Pulmonary artery endothelial cell (primary cell): ENCODE measurements at regions not wholly inside any gene's neighbourhood (a gene's known extent, or its start where the extent isn't known, plus 50 kb on each side); places are given as distances from the start of the nearest gene placed in this dataset.
"Not testable (repeated sequence)": the region's sequence is repeated elsewhere in the genome, so short reads cannot be mapped to it uniquely, and the experiment has no call there.

ENCODE experiments used
- DNase-seq: peaks from one replicate; pipeline ENCODE4 v3.0.0-alpha.2; 2011; ENCODE audit warnings: low read depth, low spot score

DNA sequence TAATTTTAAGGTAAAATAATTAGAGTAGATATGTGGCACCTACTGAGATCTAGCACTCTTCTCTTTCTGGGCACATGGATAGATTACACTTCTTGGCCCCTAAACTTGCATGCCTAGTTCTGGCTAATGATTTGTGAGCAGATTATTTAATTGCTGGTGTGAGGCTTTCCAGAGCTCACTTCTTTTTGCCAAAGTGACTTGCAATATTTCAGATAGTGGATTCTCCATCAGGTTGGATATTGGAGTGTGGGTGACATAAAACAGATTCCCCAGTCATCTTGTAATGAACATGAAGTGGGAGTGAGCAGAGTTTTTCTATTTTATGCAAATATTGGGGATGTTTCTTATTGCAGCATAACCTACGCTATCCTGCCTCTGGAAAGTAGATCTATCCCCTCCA lies 247.9 kb downstream of the KLF5 start:
- DNase-seq, result no peak

- DNase-seq, result no peak
Measured at GRCh38 chr13:73304442-73304841, 245.6 kb downstream of the KLF5 start.

GRCh38 chr13:73303851-73304250 lies 245.0 kb downstream of the KLF5 start:
- no peak for DNase-seq

DNA sequence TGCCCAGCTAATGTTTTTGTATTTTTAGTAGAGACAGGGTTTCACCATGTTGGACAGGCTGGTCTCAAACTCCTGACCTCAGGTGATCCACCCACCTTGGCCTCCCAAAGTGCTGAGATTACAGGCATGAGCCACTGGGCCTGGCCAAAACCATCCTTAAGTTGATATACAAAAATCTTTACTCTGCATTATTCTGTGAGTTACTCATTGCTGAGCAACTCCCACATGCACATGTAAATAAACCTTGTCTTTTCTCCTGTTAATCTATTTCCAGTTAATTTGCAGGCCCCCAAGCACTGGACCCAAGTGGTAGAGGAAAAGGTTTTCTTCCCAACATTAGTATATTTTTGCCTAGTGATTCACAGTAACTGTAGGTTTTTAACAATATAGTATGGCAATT lies 242.8 kb downstream of the KLF5 start:
- not testable (repeated sequence) for DNase-seq

- DNase-seq, result no peak
Measured at GRCh38 chr13:73300718-73301425, 242.1 kb downstream of the KLF5 start.

GRCh38 chr13:73299787-73300186 lies 241.0 kb downstream of the KLF5 start:
- no peak for DNase-seq

- no peak for DNase-seq
Measured at GRCh38 chr13:73293913-73294523, 235.2 kb downstream of the KLF5 start.

DNA sequence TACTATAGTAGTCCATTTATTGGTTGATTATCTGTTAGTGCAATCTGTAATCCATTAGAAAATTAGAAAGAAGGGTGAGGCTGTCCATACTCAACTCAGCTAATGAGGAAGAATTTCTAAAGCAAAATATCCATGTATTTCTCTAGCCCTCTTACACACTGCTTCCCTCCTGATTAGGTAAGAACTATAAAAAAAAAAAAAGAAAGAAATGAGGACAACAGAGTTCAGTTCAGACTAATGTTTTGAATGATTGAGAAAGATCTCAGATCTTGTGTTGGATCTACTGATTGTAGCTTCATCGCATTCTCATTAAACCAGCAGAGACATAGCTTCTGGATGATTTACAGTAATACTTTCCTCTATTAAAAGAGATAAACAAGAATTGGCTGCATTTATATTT lies 233.3 kb downstream of the KLF5 start:
- no peak for DNase-seq

- no peak for DNase-seq
Measured at GRCh38 chr13:73290844-73291243, 232.0 kb downstream of the KLF5 start.

DNA sequence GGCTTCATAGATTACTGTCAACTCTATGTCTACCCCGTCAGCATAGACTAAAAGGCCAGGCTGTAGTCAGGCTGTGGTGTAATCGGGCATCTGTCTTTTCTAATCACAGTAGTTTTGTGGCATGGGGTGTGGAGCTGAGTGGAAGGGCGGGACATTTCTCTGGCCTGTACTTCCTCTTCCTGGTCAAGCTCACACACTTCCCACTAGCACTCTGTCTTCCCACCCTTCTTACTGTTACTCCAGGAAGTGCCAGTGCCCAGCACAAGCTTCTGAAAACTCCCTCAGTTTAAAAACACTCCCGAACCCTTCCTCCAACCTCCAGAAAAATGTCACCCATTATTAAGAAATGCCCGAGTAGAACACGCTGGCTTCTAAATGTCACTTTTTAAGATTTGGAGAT lies 229.8 kb downstream of the KLF5 start:
- DNase-seq, result no peak

DNA sequence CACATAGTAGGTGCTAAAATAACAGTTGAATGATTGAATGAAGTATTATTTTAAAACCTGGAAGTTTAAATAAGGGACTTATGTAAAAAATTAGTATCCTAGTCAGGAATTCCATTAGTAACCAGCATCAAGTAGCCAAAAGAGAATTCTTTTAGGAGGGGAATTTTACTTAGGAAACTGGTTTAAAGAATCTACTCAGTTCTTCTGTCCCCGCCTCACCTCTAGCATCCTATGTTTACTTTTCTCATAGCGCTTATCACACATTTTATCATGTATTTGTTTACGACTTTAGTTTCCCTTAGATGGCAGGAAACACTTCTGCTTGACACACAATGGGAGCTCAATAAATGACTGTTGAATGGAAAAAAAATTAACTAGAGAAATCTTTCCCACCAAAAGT lies 229.0 kb downstream of the KLF5 start:
- no peak for DNase-seq

DNA sequence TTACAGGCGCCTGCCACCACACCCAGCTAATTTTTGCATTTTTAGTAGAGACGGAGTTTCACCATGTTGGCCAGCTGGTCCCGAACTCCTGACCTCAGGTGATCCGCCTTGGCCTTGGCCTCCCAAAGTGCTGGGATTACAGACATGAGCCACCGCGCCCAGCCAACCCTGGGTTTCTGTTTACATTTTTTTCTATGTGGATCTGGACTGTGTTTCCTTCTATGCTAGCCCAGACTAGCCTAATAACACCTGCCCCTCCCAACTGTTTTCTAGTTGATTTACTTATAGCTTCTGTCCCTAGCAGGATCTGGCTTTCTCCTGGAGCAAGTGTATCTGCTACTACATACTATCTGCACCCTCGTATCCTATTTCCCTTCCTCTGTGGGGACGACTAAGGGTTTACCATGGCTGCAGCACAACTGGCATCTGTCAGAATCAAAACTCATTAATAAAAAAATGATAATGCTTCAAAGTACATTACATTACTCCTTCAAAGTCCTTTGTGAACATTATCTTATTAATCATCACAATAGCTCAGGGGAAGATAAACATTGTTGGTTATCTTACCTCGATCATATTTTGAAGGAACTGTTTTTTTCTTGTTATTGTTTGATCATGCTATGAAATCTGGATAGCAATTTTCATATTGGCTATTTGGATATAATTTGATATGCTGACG lies 228.3 kb downstream of the KLF5 start:
- DNase-seq, result no peak

- DNase-seq, result no peak
Measured at GRCh38 chr13:73286177-73286576, 227.4 kb downstream of the KLF5 start.

DNA sequence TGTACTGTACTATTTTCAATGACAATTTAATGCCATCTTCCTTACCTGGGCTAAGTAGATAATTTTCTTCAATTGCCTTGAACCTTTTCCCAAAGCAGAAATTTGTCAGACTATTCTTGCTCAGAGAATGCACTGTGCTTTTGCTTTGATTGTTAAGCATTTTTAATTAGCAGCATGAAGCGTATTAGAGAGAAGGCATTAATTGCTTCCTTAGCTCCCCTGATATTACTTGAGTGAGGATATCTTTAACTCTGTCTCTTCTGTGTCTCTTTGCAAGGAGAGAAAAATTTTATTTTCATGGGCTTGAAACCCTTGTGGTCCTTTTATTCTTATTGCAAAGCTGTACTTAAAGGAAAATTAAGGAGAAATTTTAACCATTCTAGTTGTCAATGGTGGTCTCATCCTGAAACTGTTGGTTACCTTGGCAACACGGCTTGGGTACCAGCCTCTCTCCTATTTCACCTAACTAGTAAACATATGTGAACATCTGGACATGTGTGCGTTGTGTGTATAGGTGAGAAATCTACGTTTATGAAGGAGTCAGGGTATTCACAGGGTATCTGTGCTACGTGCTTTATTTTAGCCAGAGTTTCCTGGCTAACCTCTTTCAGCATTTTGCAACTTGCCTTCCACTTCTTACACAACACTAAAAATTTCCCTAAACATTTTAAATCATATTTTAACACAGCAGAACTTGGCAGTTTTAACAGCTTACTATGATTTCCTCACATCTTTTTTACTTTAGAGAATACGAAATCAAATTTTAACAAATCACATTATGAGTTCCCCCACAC lies 225.5 kb downstream of the KLF5 start:
- no peak for DNase-seq

- DNase-seq, result no peak
Measured at GRCh38 chr13:73283636-73284035, 224.8 kb downstream of the KLF5 start.

GRCh38 chr13:73281746-73282145 lies 222.9 kb downstream of the KLF5 start:
- DNase-seq, result no peak

DNA sequence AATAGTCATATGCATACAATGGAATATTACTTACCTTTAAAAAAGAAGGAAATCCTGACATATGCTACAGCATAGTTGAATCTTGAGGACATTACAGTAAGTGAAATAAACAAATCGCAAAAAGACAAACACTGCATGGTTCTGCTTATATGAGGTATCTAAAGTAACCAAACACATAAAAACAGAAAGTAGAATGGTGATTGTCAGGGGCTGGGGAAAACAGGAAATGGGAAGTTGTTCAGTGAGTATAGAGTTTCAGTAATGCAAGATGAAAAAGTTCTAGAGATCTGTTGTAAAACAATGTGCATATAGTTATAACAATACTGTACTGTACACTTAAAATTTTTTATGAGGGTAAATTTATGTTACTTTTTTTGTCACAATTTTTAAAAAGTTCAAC lies 219.4 kb downstream of the KLF5 start:
- no peak for DNase-seq

DNA sequence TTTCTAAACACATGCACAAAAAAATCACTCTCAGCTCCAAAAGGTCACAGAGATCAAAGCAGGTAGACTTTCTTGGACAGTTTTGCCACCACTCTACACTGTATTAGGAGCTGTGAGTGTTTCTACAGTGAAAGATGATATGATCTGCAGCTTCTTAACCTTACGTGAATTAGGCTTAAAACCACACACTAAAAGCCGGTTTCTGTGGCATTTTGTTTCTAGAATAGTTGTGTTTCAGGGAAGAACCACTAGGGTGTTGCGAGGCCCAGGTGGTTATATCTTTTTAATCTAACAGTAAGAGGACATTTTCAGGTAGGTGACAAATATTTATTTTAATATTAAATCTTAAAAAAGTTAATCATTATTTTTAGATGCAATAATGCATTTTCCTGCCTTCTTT lies 216.4 kb downstream of the KLF5 start:
- DNase-seq, result no peak

DNA sequence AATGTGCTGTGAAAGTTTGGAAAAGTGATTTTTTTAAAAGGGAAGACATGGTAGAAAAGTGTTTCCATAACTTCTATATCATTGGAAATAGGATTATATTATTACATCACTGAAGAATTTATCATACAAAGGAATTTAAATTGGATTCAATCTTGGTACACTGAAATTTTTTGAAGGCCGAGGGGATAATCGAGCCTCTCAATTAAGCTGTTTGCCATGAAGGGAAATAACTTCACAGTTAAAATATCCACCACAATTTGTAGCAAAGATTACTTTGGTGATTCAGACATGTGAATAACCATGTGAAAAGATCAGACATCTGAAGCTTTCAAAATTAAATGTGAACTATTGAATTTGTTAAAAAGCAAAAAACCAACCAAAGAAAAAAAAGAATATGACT lies 215.3 kb downstream of the KLF5 start:
- DNase-seq, result no peak

- no peak for DNase-seq
Measured at GRCh38 chr13:73273745-73274144, 214.9 kb downstream of the KLF5 start.

DNA sequence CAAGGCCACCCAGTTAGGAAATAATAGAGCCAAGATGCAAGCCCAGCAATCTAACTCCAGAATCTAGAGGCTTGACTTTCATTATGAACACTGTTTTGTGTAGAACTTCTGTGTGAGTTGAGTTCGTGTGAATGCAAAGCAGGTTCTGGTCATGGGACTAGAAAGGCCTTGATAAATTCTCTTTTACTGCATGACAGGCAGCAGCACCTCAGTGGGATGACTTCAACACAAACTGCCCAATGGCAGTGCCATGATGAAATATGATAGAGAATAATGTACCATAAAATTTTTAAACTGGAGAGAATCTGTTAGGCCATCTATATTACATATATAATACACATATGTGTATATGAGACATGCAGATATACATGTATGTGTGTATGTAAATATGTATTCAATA lies 214.5 kb downstream of the KLF5 start:
- DNase-seq, result no peak

DNA sequence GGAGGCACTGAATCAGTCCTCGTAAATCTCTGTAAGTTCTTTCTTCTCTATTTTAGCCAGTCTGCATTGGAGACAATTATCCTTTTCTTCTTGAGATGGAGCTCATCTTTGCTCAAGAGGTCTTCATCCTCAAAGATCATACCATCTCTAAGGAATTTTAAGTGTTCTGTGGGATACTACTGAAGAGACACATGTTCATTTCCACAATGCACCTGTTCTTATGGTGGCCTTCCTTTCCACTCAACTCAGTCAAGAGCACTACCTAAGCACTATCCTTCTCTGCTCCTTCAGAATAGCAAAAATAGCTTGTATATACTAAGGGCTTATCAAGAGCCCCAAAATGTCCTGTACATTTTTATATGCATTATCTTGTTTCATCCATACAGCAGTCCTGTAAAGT lies 214.0 kb downstream of the KLF5 start:
- DNase-seq, result no peak
